Activated CD8-positive, alpha-beta memory T cell treated with anti-CD3 and anti-CD28 coated beads for 48 hours (primary cell): ENCODE measurements at regions not wholly inside any gene's neighbourhood (a gene's known extent, or its start where the extent isn't known, plus 50 kb on each side); places are given as distances from the start of the nearest gene placed in this dataset.

Experiments used
- DNase-seq, 3 experiments: peaks; one replicate each; pipeline ENCODE4 v3.0.0-alpha.2; 2020; ENCODE audit warnings: low read depth in 2 of 3, low spot score in 2 of 3

DNA sequence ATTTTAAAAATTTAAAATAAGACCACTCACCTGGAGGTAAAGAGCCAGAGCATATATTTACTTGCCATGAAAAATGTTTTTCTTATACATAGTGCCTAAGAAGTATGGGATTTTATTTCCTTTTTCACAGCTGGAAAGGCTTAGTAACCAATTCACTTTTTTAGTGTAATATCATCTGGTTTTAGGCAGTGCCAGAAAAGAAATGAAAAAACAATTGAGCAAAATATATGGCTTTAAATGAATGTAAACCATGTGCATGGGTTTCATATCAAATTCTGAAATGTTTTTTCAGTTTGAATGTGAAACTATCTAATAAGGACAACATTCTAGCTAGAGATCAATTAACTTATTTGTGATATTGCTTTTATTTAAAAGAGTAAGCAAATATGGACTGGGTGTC, 672.4 kb upstream of the ADAMTS5 start:
- no peak for DNase-seq

DNA sequence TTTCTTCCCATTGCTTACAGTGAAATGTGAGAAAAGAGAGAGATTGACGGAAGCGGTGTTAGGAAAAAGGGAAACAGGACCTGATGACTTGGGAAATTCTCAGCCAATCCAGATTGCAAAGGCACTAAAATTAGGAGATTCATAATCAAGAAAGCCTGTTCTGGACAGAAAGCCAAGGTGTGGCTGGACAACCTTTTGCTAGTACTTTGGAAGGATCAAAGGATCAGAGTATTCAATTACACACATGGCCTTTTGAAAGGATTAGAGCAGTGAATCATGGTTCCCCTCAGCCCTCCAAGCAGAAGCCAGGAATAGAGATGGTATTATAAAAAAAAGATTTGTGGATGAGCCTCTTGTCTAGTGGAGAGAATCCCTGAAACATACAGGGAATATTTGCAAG, 669.8 kb upstream of the ADAMTS5 start:
- DNase-seq = no peak

- DNase-seq = no peak
Measured at GRCh38 chr21:27633631-27634030, 666.7 kb upstream of the ADAMTS5 start.

- DNase-seq = no peak
Measured at GRCh38 chr21:27631471-27631870, 664.6 kb upstream of the ADAMTS5 start.

- no peak for DNase-seq
Measured at GRCh38 chr21:27622631-27623030, 655.7 kb upstream of the ADAMTS5 start.

DNA sequence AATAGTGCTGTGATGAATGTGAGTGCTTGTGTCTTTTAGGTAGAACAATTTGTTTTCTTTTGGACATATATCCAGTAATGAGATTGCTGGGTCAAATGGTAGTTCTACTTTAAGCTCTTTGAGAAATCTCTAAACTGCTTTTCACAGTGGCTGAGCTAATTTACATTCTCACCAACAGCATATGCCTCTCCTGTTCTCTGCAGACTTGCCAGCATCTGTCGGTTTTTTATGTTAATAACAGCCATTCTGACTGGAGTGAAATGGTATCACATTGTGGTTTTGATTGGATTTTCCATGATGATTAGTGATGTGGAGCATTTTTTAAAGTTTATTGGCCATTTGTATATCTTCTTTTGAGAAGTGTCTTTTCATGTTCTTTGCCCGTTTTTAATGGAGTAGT, 647.3 kb upstream of the ADAMTS5 start:
- DNase-seq = no peak

GRCh38 chr21:27606422-27606821, 639.5 kb upstream of the ADAMTS5 start:
- DNase-seq = no peak

DNA sequence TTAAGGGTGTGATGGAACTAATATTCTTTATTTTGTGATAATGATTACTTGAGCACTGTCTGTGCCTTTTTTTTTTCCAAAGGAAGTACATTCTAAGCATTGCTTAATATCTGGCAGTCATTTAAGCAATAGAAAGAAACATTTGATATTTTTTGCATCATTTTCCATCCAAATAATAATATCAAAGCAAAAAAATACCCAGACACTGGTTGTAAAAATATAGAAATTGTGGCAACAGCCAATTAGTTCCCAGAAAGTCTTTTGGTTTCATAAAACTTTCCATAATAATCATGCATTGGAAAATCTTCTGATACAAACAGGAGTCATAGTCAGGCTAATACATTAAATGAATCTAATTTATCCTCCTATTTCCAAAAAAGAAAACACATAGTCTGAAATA, 629.3 kb upstream of the ADAMTS5 start:
- no peak for DNase-seq

DNA sequence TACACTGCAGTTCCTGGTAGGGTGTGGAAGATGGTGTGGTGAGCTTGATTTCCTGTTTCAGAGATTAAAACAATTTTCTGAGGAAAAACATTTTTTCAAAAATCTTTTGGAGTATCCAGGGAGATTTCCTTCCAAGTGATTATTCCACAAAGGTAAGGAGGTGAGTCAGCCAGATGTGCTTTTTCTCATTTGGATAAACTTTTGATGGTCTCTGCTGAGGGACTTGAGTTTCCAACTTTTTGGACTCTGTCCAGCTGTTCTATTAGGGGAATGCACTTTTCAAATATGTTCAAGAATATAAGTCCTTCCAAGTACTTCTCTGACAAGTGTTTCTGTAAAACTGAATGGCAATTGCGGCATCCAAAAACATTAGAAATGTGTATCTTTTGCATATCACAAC, 628.8 kb upstream of the ADAMTS5 start:
- DNase-seq = no peak

DNA sequence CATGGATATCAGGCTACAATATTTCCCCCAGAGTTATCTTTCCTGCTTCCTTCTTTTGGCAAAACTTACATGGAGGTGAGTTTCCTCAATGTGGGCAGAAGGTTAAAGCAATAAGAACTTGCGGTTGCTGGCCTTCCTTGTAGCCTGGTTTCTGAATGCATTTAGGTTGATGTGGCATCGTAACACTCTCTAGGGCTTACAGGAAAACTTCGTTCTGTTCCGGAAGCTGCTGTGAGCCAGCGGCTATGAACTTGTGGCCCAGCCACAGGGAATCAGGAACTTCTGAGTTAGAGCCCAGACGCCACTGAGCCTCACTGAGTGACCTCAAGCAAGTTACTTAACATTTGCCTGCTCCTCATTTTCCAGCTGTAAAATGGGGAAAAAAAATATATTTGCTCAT, 623.4 kb upstream of the ADAMTS5 start:
- DNase-seq = no peak

DNA sequence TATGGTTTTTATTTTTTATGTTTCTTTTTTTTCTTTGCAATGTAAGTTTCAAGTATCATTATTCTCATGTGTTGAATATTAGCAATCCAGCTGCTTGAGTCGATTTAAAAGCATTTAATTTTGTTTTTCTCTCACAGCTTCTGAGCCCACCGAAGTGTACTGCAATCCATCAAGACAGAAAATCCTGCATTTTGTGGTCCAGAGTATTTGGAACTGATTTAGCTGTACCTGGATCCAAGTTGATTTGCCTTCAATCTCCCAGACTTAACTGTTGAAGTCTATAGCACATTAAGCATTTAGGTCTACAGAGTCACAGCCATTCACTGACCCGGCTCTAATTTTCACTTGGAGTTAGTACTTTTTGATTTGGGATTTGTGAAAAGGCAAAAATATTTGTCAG, 622.9 kb upstream of the ADAMTS5 start:
- no peak for DNase-seq

GRCh38 chr21:27586986-27587385, 620.1 kb upstream of the ADAMTS5 start:
- no peak for DNase-seq

- no peak for DNase-seq
Measured at GRCh38 chr21:27586326-27586725, 619.4 kb upstream of the ADAMTS5 start.

GRCh38 chr21:27584256-27584655, 617.4 kb upstream of the ADAMTS5 start:
- DNase-seq = no peak

GRCh38 chr21:27582948-27583430, 616.1 kb upstream of the ADAMTS5 start:
- DNase-seq = no peak

GRCh38 chr21:27582246-27582947, 615.5 kb upstream of the ADAMTS5 start:
- no peak for DNase-seq

GRCh38 chr21:27581168-27581567, 614.3 kb upstream of the ADAMTS5 start:
- no peak for DNase-seq

DNA sequence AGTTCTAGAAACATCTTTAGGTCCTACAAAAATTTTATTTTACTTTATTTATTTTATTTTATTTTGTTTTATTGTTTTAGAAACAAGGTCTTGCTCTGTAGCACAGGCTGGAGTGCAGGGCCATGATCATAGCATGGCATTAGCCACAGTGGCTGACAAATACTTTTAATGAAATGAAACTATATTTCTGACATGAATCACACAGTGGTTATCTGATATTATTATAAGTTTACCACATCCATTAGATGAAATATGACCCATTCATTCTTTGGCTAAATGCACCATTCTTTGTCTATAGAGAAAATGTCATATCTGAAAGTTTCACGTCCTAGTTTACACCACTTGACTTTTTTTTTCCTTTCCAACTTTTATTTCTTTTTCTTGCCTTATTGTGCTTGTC, 613.4 kb upstream of the ADAMTS5 start:
- no peak for DNase-seq

DNA sequence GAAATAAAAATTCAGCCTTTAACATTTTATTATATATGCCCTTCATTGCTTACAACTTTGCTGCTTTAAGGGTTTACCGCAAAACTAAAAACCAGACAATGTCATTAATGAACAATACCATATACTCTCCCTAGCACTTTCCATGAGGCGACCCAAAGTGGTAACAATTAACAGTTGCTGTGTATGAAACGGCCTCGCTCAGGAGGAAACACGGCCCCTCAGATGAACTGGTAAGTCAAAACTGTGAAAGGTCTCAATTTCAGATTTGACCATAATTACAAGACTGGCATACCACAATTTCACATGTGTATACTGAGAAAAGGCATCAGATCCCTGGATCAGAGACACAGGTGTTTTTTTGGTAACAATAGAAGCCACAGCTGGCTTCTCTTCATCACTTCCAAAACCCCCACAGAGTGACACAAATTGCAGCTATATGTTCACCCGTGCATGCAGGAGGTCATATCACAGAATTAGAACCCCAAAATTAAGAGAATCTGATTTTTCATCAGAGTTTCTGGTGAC, 611.9 kb upstream of the ADAMTS5 start:
- no peak for DNase-seq

- no peak for DNase-seq
Measured at GRCh38 chr21:27572696-27573095, 605.8 kb upstream of the ADAMTS5 start.

GRCh38 chr21:27571706-27572105, 604.8 kb upstream of the ADAMTS5 start:
- no peak for DNase-seq

- no peak for DNase-seq
Measured at GRCh38 chr21:27570306-27570868, 603.5 kb upstream of the ADAMTS5 start.

- DNase-seq = no peak
Measured at GRCh38 chr21:27569831-27570230, 602.9 kb upstream of the ADAMTS5 start.
